GM23338 (cell line): ENCODE measurements at regions not wholly inside any gene's neighbourhood (a gene's known extent, or its start where the extent isn't known, plus 50 kb on each side); places are given as distances from the start of the nearest gene placed in this dataset.

Experiments
- CTCF ChIP-seq, 2 experiments: fragments of 200-600 bp in 1 of 2; sonication (generic) in 1 of 2; conservative IDR thresholded peaks; 2 replicates each; pipeline versions ENCODE4 v1.5.1 to v1.6.1; 2016 to 2017; ENCODE audit warnings: antibody characterized with exemption in 2 of 2, low read depth in 2 of 2, mild to moderate bottlenecking in 2 of 2, moderate library complexity in 1 of 2
- ETS1 ChIP-seq: IDR thresholded peaks from 2 replicates; pipeline ENCODE4 v1.6.1; 2016; ENCODE audit warnings: antibody characterized with exemption
- EZH2 ChIP-seq: fragments of 200-600 bp; sonication (generic); IDR thresholded peaks from one replicate; pipeline ENCODE4 v1.8.0; 2017; ENCODE audit warnings: antibody characterized with exemption, mild to moderate bottlenecking, low read depth; ENCODE audit not compliant: unreplicated experiment
- JUNB ChIP-seq: IDR thresholded peaks from one replicate; pipeline ENCODE4 v1.6.1; 2016; ENCODE audit warnings: antibody characterized with exemption; ENCODE audit not compliant: unreplicated experiment
- REST ChIP-seq: IDR thresholded peaks from one replicate; pipeline ENCODE4 v1.6.1; 2018; ENCODE audit warnings: antibody characterized with exemption; ENCODE audit not compliant: unreplicated experiment

GRCh38 chr20:19161336-19161735 is 51.1 kb upstream of the SLC24A3 start:
- TF ChIP-seq CTCF (conservative IDR thresholded peaks at IDR 0.05; ENCODE audit: low read depth in 2 of 2) (no peak), JUNB (no peak), EZH2 (no peak), REST (no peak), ETS1 (no peak)
